PC-9 (cell line): ENCODE measurements at regions not wholly inside any gene's neighbourhood (a gene's known extent, or its start where the extent isn't known, plus 50 kb on each side); places are given as distances from the start of the nearest gene placed in this dataset.

ENCODE experiments used
- CTCF ChIP-seq: fragments of 200-600 bp; sonication (generic); conservative IDR thresholded peaks from 2 replicates; pipeline ENCODE4 v1.6.1; 2017; ENCODE audit warnings: mixed run types, antibody characterized with exemption, mild to moderate bottlenecking, moderate library complexity
- EZH2 ChIP-seq: fragments of 200-600 bp; sonication (generic); IDR thresholded peaks from 2 replicates; pipeline ENCODE4 v1.8.0; 2017; ENCODE audit warnings: antibody characterized with exemption, low read depth

GRCh38 chr3:40877631-40878463 lies 321.5 kb upstream of the CTNNB1 start:
- TF ChIP-seq EZH2 = no peak
- no peak for TF ChIP-seq CTCF
